GM23338 (cell line): ENCODE measurements at regions not wholly inside any gene's neighbourhood (a gene's known extent, or its start where the extent isn't known, plus 50 kb on each side); places are given as distances from the start of the nearest gene placed in this dataset.

Experiments
- ATAC-seq: fragments of 200-7000 bp; cut with Tn5 transposase; 3 replicates; pipeline ENCODE4 v1.9.1; 2020
- DNase-seq: peaks from one replicate; pipeline ENCODE4 v3.0.0-alpha.2; 2015; ENCODE audit warnings: low spot score
- H2AFZ ChIP-seq: fragments of 200-600 bp; sonication (generic); 2 replicates; pipeline ENCODE4 v1.8.0; 2016; ENCODE audit warnings: antibody characterized with exemption, mild to moderate bottlenecking, moderate library complexity
- H3F3A ChIP-seq: fragments of 200-600 bp; sonication (generic); replicated peaks from 2 replicates; pipeline ENCODE4 v1.8.0; 2017; ENCODE audit warnings: antibody characterized with exemption, mixed run types, low read depth
- H3K27ac ChIP-seq: fragments of 200-600 bp; sonication (generic); 2 replicates; pipeline ENCODE4 v1.6.1; 2016; ENCODE audit warnings: low read depth
- H3K27me3 ChIP-seq: fragments of 200-600 bp; sonication (generic); 2 replicates; pipeline ENCODE4 v1.8.0; 2016; ENCODE audit warnings: mild to moderate bottlenecking, mixed run types, moderate library complexity; ENCODE audit not compliant: insufficient read depth
- H3K36me3 ChIP-seq: fragments of 200-600 bp; sonication (generic); 2 replicates; pipeline ENCODE4 v1.8.0; 2016; ENCODE audit warnings: mild to moderate bottlenecking; ENCODE audit not compliant: insufficient read depth
- H3K4me1 ChIP-seq: fragments of 200-600 bp; sonication (generic); 2 replicates; pipeline ENCODE4 v1.8.0; 2016; ENCODE audit warnings: mild to moderate bottlenecking, moderate library complexity; ENCODE audit not compliant: insufficient read depth
- H3K4me2 ChIP-seq: fragments of 200-600 bp; sonication (generic); 2 replicates; pipeline ENCODE4 v1.7.1; 2017; ENCODE audit warnings: mixed run types
- H3K4me3 ChIP-seq: fragments of 200-600 bp; sonication (generic); 2 replicates; pipeline ENCODE4 v1.6.1; 2016; ENCODE audit warnings: mixed run types
- H3K79me2 ChIP-seq: fragments of 200-600 bp; sonication (generic); replicated peaks from 2 replicates; pipeline ENCODE4 v1.8.0; 2017; ENCODE audit warnings: mild to moderate bottlenecking; ENCODE audit not compliant: insufficient read depth
- H3K9me2 ChIP-seq: fragments of 200-600 bp; sonication (generic); 2 replicates; pipeline ENCODE4 v1.8.0; 2017; ENCODE audit not compliant: insufficient read depth
- H4K20me1 ChIP-seq: fragments of 200-600 bp; sonication (generic); replicated peaks from 2 replicates; pipeline ENCODE4 v1.8.0; 2017; ENCODE audit warnings: mild to moderate bottlenecking; ENCODE audit not compliant: insufficient read depth
- H3K27ac Mint-ChIP-seq: 2 replicates; pipeline ENCODE4 v1.8.0; 2020; ENCODE audit warnings: inconsistent platforms, mild to moderate bottlenecking, moderate library complexity, mixed read lengths
- H3K27me3 Mint-ChIP-seq: 3 replicates; pipeline ENCODE4 v1.8.0; 2022; ENCODE audit warnings: low read depth, mild to moderate bottlenecking, moderate library complexity, mixed read lengths, inconsistent platforms; ENCODE audit not compliant: insufficient read depth, poor library complexity
- H3K36me3 Mint-ChIP-seq: 3 replicates; pipeline ENCODE4 v1.8.0; 2021; ENCODE audit warnings: low read depth, mild to moderate bottlenecking, inconsistent platforms, moderate library complexity, mixed read lengths
- H3K4me1 Mint-ChIP-seq: 3 replicates; pipeline ENCODE4 v1.8.0; 2020; ENCODE audit warnings: mild to moderate bottlenecking, inconsistent platforms, mixed read lengths
- H3K4me3 Mint-ChIP-seq: 3 replicates; pipeline ENCODE4 v1.8.0; 2021; ENCODE audit warnings: moderate library complexity, mild to moderate bottlenecking, inconsistent platforms, mixed read lengths
- H3K9me3 Mint-ChIP-seq: 3 replicates; pipeline ENCODE4 v1.8.0; 2020; ENCODE audit warnings: moderate library complexity, mild to moderate bottlenecking, inconsistent platforms, mixed read lengths
- CTCF ChIP-seq, 2 experiments: fragments of 200-600 bp in 1 of 2; sonication (generic) in 1 of 2; conservative IDR thresholded peaks; 2 replicates each; pipeline versions ENCODE4 v1.5.1 to v1.6.1; 2016 to 2017; ENCODE audit warnings: antibody characterized with exemption in 2 of 2, low read depth in 2 of 2, mild to moderate bottlenecking in 2 of 2, moderate library complexity in 1 of 2
- EZH2 ChIP-seq: fragments of 200-600 bp; sonication (generic); IDR thresholded peaks from one replicate; pipeline ENCODE4 v1.8.0; 2017; ENCODE audit warnings: antibody characterized with exemption, mild to moderate bottlenecking, low read depth; ENCODE audit not compliant: unreplicated experiment
- JUNB ChIP-seq: IDR thresholded peaks from one replicate; pipeline ENCODE4 v1.6.1; 2016; ENCODE audit warnings: antibody characterized with exemption; ENCODE audit not compliant: unreplicated experiment
- NANOG ChIP-seq: IDR thresholded peaks from 2 replicates; pipeline ENCODE4 v1.6.1; 2016; ENCODE audit warnings: antibody characterized with exemption, borderline replicate concordance
- POLR2AphosphoS5 ChIP-seq: IDR thresholded peaks from 2 replicates; pipeline ENCODE4 v1.6.1; 2016; ENCODE audit warnings: antibody characterized with exemption, low read depth
- STAT1 ChIP-seq: IDR thresholded peaks from one replicate; pipeline ENCODE4 v1.6.1; 2016; ENCODE audit warnings: antibody characterized with exemption; ENCODE audit not compliant: unreplicated experiment
- TF ChIP-seq, protein P1 (sequence below): fragments of 250-450 bp; sonication (Bioruptor Pico); IDR thresholded peaks from 2 replicates; pipeline ENCODE4 v1.5.0; 2020; ENCODE audit warnings: mild to moderate bottlenecking, moderate library complexity

GRCh38 chr10:47183704-47184041 lies 116.3 kb upstream of the GDF10 start (continued):
- TF ChIP-seq, protein P1, sequence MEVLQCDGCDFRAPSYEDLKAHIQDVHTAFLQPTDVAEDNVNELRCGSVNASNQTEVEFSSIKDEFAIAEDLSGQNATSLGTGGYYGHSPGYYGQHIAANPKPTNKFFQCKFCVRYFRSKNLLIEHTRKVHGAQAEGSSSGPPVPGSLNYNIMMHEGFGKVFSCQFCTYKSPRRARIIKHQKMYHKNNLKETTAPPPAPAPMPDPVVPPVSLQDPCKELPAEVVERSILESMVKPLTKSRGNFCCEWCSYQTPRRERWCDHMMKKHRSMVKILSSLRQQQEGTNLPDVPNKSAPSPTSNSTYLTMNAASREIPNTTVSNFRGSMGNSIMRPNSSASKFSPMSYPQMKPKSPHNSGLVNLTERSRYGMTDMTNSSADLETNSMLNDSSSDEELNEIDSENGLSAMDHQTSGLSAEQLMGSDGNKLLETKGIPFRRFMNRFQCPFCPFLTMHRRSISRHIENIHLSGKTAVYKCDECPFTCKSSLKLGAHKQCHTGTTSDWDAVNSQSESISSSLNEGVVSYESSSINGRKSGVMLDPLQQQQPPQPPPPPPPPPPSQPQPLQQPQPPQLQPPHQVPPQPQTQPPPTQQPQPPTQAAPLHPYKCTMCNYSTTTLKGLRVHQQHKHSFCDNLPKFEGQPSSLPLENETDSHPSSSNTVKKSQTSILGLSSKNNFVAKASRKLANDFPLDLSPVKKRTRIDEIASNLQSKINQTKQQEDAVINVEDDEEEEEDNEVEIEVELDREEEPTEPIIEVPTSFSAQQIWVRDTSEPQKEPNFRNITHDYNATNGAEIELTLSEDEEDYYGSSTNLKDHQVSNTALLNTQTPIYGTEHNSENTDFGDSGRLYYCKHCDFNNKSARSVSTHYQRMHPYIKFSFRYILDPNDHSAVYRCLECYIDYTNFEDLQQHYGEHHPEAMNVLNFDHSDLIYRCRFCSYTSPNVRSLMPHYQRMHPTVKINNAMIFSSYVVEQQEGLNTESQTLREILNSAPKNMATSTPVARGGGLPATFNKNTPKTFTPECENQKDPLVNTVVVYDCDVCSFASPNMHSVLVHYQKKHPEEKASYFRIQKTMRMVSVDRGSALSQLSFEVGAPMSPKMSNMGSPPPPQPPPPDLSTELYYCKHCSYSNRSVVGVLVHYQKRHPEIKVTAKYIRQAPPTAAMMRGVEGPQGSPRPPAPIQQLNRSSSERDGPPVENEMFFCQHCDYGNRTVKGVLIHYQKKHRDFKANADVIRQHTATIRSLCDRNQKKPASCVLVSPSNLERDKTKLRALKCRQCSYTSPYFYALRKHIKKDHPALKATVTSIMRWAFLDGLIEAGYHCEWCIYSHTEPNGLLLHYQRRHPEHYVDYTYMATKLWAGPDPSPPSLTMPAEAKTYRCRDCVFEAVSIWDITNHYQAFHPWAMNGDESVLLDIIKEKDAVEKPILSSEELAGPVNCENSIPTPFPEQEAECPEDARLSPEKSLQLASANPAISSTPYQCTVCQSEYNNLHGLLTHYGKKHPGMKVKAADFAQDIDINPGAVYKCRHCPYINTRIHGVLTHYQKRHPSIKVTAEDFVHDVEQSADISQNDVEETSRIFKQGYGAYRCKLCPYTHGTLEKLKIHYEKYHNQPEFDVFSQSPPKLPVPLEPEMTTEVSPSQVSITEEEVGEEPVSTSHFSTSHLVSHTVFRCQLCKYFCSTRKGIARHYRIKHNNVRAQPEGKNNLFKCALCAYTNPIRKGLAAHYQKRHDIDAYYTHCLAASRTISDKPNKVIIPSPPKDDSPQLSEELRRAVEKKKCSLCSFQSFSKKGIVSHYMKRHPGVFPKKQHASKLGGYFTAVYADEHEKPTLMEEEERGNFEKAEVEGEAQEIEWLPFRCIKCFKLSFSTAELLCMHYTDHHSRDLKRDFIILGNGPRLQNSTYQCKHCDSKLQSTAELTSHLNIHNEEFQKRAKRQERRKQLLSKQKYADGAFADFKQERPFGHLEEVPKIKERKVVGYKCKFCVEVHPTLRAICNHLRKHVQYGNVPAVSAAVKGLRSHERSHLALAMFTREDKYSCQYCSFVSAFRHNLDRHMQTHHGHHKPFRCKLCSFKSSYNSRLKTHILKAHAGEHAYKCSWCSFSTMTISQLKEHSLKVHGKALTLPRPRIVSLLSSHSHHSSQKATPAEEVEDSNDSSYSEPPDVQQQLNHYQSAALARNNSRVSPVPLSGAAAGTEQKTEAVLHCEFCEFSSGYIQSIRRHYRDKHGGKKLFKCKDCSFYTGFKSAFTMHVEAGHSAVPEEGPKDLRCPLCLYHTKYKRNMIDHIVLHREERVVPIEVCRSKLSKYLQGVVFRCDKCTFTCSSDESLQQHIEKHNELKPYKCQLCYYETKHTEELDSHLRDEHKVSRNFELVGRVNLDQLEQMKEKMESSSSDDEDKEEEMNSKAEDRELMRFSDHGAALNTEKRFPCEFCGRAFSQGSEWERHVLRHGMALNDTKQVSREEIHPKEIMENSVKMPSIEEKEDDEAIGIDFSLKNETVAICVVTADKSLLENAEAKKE (CRISPR knock-in tag), result no peak
- no peak for TF ChIP-seq NANOG
- no peak for TF ChIP-seq CTCF (conservative IDR thresholded peaks at IDR 0.05; ENCODE audit: low read depth in 2 of 2)
- no peak for TF ChIP-seq POLR2AphosphoS5
- TF ChIP-seq STAT1, result no peak

- Mint-ChIP-seq H3K36me3 (no peaks in the 10 kb centered on the region), H3K4me3 (no peak overlapping the region), H3K27ac (no peak overlapping the region), H3K4me1 (peaks cover 8% of the 10 kb centered on the region), H3K27me3 (peaks cover 4% of the 10 kb centered on the region), H3K9me3 (peaks cover 3% of the 10 kb centered on the region; the same call in 2 of the 3 replicates)
- Histone ChIP-seq H3K36me3 (no peaks in the 10 kb centered on the region), H3K79me2 (no peaks in the 10 kb centered on the region), H3F3A (no peaks in the 10 kb centered on the region), H3K27ac (no peak overlapping the region), H2AFZ (no peak overlapping the region), H3K4me2 (no peak overlapping the region), H3K4me3 (no peak overlapping the region), H3K27me3 (no peaks in the 10 kb centered on the region), H3K9me2 (peaks cover 3% of the 10 kb centered on the region; the same call in 1 of the 2 replicates), H3K4me1 (no peaks in the 10 kb centered on the region), H4K20me1 (no peaks in the 10 kb centered on the region)
- DNase-seq (no peak), ATAC-seq (no peak)
- TF ChIP-seq POLR2AphosphoS5, result no peak
- no peak for TF ChIP-seq JUNB
- TF ChIP-seq, protein P1 (CRISPR knock-in tag), result no peak
- no peak for TF ChIP-seq EZH2
Measured at GRCh38 chr10:47184273-47184672, 115.7 kb upstream of the GDF10 start.
